Inferior parietal cortex (tissue), 1 donor: ENCODE measurements at regions not wholly inside any gene's neighbourhood (a gene's known extent, or its start where the extent isn't known, plus 50 kb on each side); places are given as distances from the start of the nearest gene placed in this dataset.
"Not testable (repeated sequence)": the region's sequence is repeated elsewhere in the genome, so short reads cannot be mapped to it uniquely, and the experiment has no call there.

Source experiments
- DNase-seq: peaks from one replicate; pipeline ENCODE4 v3.0.0-alpha.2; 2016; ENCODE audit errors: extremely low spot score

- DNase-seq: no peak
These were observed 126.2 kb upstream of the NR5A2 start for GRCh38 chr1:199901341-199901740.

GRCh38 chr1:199907361-199907760, 120.1 kb upstream of the NR5A2 start:
- no peak for DNase-seq

- no peak for DNase-seq
These were observed 118.4 kb upstream of the NR5A2 start for GRCh38 chr1:199909137-199909536.

GRCh38 chr1:199913318-199913717, 114.2 kb upstream of the NR5A2 start:
- no peak for DNase-seq

- DNase-seq: no peak
These were observed 113.0 kb upstream of the NR5A2 start for GRCh38 chr1:199914546-199914945.

- DNase-seq: no peak
These were observed 109.2 kb upstream of the NR5A2 start for GRCh38 chr1:199918196-199918769.

- DNase-seq: no peak
These were observed 106.9 kb upstream of the NR5A2 start for GRCh38 chr1:199920635-199921034.

- no peak for DNase-seq
These were observed 98.0 kb upstream of the NR5A2 start for GRCh38 chr1:199929556-199929955.

GRCh38 chr1:199930067-199930466, 97.4 kb upstream of the NR5A2 start:
- DNase-seq: not testable (repeated sequence)

- DNase-seq: no peak
These were observed 95.7 kb upstream of the NR5A2 start for GRCh38 chr1:199931666-199932377.

GRCh38 chr1:199932462-199932861, 95.0 kb upstream of the NR5A2 start:
- no peak for DNase-seq

GRCh38 chr1:199936441-199936840, 91.1 kb upstream of the NR5A2 start:
- DNase-seq: no peak

GRCh38 chr1:199937161-199937560, 90.3 kb upstream of the NR5A2 start:
- DNase-seq: no peak

GRCh38 chr1:199937661-199938060, 89.8 kb upstream of the NR5A2 start:
- no peak for DNase-seq

- no peak for DNase-seq
These were observed 82.5 kb upstream of the NR5A2 start for GRCh38 chr1:199944986-199945385.

GRCh38 chr1:199945591-199945990, 81.9 kb upstream of the NR5A2 start:
- DNase-seq: no peak

GRCh38 chr1:199946305-199947155, 81.0 kb upstream of the NR5A2 start:
- DNase-seq: no peak

GRCh38 chr1:199948587-199949280, 78.8 kb upstream of the NR5A2 start:
- DNase-seq: no peak

GRCh38 chr1:199951005-199951404, 76.5 kb upstream of the NR5A2 start:
- DNase-seq: not testable (repeated sequence)

- DNase-seq: no peak
These were observed 73.9 kb upstream of the NR5A2 start for GRCh38 chr1:199953651-199954050.

GRCh38 chr1:199954699-199955098, 72.8 kb upstream of the NR5A2 start:
- DNase-seq: no peak

- DNase-seq: no peak
These were observed 72.3 kb upstream of the NR5A2 start for GRCh38 chr1:199955235-199955634.
